ENCODE measurements at regions not wholly inside any gene's neighbourhood (a gene's known extent, or its start where the extent isn't known, plus 50 kb on each side); places are given as distances from the start of the nearest gene placed in this dataset.

GRCh38 chr21:28444557-28444956 lies 548.1 kb downstream of the LTN1 start:
- Histone ChIP-seq H3K27ac (no peak overlapping the region), H3K4me2 (no peak overlapping the region), H3K9me2 (replicated peaks; ENCODE audit: insufficient read depth) (no peaks in the 10 kb centered on the region), H4K20me1 (ENCODE audit: insufficient read depth, poor library complexity, severe bottlenecking) (no peaks in the 10 kb centered on the region), H3K9me3 (ENCODE audit: low read depth) (no peaks in the 10 kb centered on the region), H2AFZ (no peak overlapping the region), H3K79me2 (no peaks in the 10 kb centered on the region), H3K27me3 (no peaks in the 10 kb centered on the region), H3K4me1 (ENCODE audit: insufficient read depth) (no peaks in the 10 kb centered on the region), H3K4me3 (no peak overlapping the region), H3K36me3 (replicated peaks; ENCODE audit: insufficient read depth, low read depth) (no peaks in the 10 kb centered on the region)
- TF ChIP-seq EZH2phosphoT487 (IDR thresholded peaks at IDR 0.05; ENCODE audit: low read depth, severe bottlenecking, unreplicated experiment) (no peak), EZH2 (IDR thresholded peaks at IDR 0.05; ENCODE audit: borderline replicate concordance) (no peak), CTCF (IDR thresholded peaks at IDR 0.05; ENCODE audit: poor library complexity) (no peak)
- DNase-seq (ENCODE audit: low spot score): no peak

GRCh38 chr21:28444111-28444510 lies 548.6 kb downstream of the LTN1 start:
- Histone ChIP-seq H3K79me2 (no peaks in the 10 kb centered on the region), H3K4me3 (no peak overlapping the region), H3K27me3 (no peaks in the 10 kb centered on the region), H3K27ac (no peak overlapping the region), H3K9me3 (ENCODE audit: low read depth) (no peaks in the 10 kb centered on the region), H3K4me2 (no peak overlapping the region), H2AFZ (no peak overlapping the region), H4K20me1 (ENCODE audit: insufficient read depth, poor library complexity, severe bottlenecking) (no peaks in the 10 kb centered on the region), H3K36me3 (replicated peaks; ENCODE audit: insufficient read depth, low read depth) (no peaks in the 10 kb centered on the region), H3K9me2 (replicated peaks; ENCODE audit: insufficient read depth) (no peaks in the 10 kb centered on the region), H3K4me1 (ENCODE audit: insufficient read depth) (no peaks in the 10 kb centered on the region)
- no peak for DNase-seq (ENCODE audit: low spot score)
- 71% methylated on average over 2 of the region's 2 CpGs for WGBS (ENCODE audit: low lambda C conversion rate, missing lambda C conversion rate)
- no peak for TF ChIP-seq EZH2 (IDR thresholded peaks at IDR 0.05; ENCODE audit: borderline replicate concordance)
- no peak for TF ChIP-seq CTCF (IDR thresholded peaks at IDR 0.05; ENCODE audit: poor library complexity)
- TF ChIP-seq EZH2phosphoT487 (IDR thresholded peaks at IDR 0.05; ENCODE audit: low read depth, severe bottlenecking, unreplicated experiment): no peak

GRCh38 chr21:28442624-28443023 lies 550.1 kb downstream of the LTN1 start:
- Histone ChIP-seq H3K36me3 (replicated peaks; ENCODE audit: insufficient read depth, low read depth) (no peaks in the 10 kb centered on the region), H3K4me2 (no peak overlapping the region), H3K9me3 (ENCODE audit: low read depth) (no peaks in the 10 kb centered on the region)

More at GRCh38 chr21:28442624-28443023, 550.1 kb downstream of the LTN1 start:
- H3K4me1 ChIP-seq (ENCODE audit: insufficient read depth): no peaks in the 10 kb centered on the region
- no peak overlapping the region for H3K4me3 ChIP-seq
- no peaks in the 10 kb centered on the region for H3K79me2 ChIP-seq
- H2AFZ ChIP-seq: no peak overlapping the region
- H3K9me2 ChIP-seq (replicated peaks; ENCODE audit: insufficient read depth): no peaks in the 10 kb centered on the region
- H4K20me1 ChIP-seq (ENCODE audit: insufficient read depth, poor library complexity, severe bottlenecking): no peaks in the 10 kb centered on the region
- H3K27me3 ChIP-seq: no peaks in the 10 kb centered on the region
- no peak overlapping the region for H3K27ac ChIP-seq
- DNase-seq (ENCODE audit: low spot score): no peak
- no peak for TF ChIP-seq CTCF (IDR thresholded peaks at IDR 0.05; ENCODE audit: poor library complexity)
- no peak for TF ChIP-seq EZH2phosphoT487 (IDR thresholded peaks at IDR 0.05; ENCODE audit: low read depth, severe bottlenecking, unreplicated experiment)
- TF ChIP-seq EZH2 (IDR thresholded peaks at IDR 0.05; ENCODE audit: borderline replicate concordance): no peak
